Heart left ventricle (tissue), 16 donors: ENCODE measurements at regions not wholly inside any gene's neighbourhood (a gene's known extent, or its start where the extent isn't known, plus 50 kb on each side); places are given as distances from the start of the nearest gene placed in this dataset.

Experiments used
- ATAC-seq, 4 donors: fragments of 200-7000 bp; cut with Tn5 transposase; one replicate each; pipeline ENCODE4 v1.9.1; 2020 to 2022; ENCODE audit warnings: moderate library complexity in 4 of 4, mild to moderate bottlenecking in 3 of 4, moderate number of reproducible peaks in 1 of 4
- DNase-seq, 5 donors: peaks; one replicate each; pipeline ENCODE4 v3.0.0-alpha.2; 2020
- H3K27ac ChIP-seq, 12 donors: fragments of 200-600 bp; sonication (generic) in 4 of 12; one replicate each; pipeline versions ENCODE4 v1.5.0 to v1.8.0; 2016 to 2022; ENCODE audit warnings: mild to moderate bottlenecking in 2 of 12
- H3K27me3 ChIP-seq, 9 donors: fragments of 200-600 bp; sonication (generic) in 2 of 9; one replicate each; pipeline versions ENCODE4 v1.5.1 to v1.8.0; 2016 to 2022; ENCODE audit warnings: mild to moderate bottlenecking in 3 of 9
- H3K36me3 ChIP-seq, 9 donors: fragments of 200-600 bp; sonication (generic) in 2 of 9; one replicate each; pipeline versions ENCODE4 v1.5.0 to v1.8.0; 2018 to 2022; ENCODE audit warnings: mild to moderate bottlenecking in 2 of 9
- H3K4me1 ChIP-seq, 12 donors: fragments of 200-600 bp; sonication (generic) in 4 of 12; one replicate each; pipeline versions ENCODE4 v1.5.0 to v1.8.0; 2016 to 2022; ENCODE audit warnings: mild to moderate bottlenecking in 3 of 12
- H3K4me3 ChIP-seq, 12 donors: fragments of 200-600 bp; sonication (generic) in 4 of 12; one replicate each; pipeline versions ENCODE4 v1.5.0 to v1.8.0; 2017 to 2022; ENCODE audit warnings: mild to moderate bottlenecking in 9 of 12, moderate library complexity in 4 of 12
- H3K9me3 ChIP-seq, 12 donors: fragments of 200-600 bp; sonication (generic) in 4 of 12; one replicate each; pipeline versions ENCODE4 v1.5.0 to v1.8.0; 2016 to 2022; ENCODE audit warnings: mild to moderate bottlenecking in 1 of 12
- CTCF ChIP-seq, 12 donors: fragments of 200-600 bp; sonication (generic) in 4 of 12; IDR thresholded peaks; one replicate each; pipeline versions ENCODE4 v1.5.0 to v1.8.0; 2018 to 2022; ENCODE audit warnings: antibody characterized with exemption in 12 of 12, mild to moderate bottlenecking in 5 of 12
- POLR2A ChIP-seq, 2 donors: fragments of 450-650 bp; IDR thresholded peaks; one replicate each; pipeline ENCODE4 v1.6.1; 2017; ENCODE audit warnings: antibody characterized with exemption in 2 of 2, mild to moderate bottlenecking in 2 of 2, moderate library complexity in 2 of 2
- WGBS, 4 donors: extraction: QIAGEN DNeasy Blood & Tissue Kit in 2 of 4; methylation state at CpG; one replicate each; pipeline versions ENCODE4 v1.1.5 to v1.1.7; 2013 to 2018; 5-methylcytosine and 5-hydroxymethylcytosine counted together
- intact Hi-C, 10 donors: fragments of 100-400 bp; cut with DNase I; formaldehyde crosslinking; loops; one replicate each; pipeline versions ENCODE4 v1.11.1 to v1.14.2; 2022
- donor health status: ischemic (EF 13 %, LVEDD 7.1; RV severe dilation, severe dysfunction).
- donor health status: healthy with polysubstance abuse.
- donor health status: DM: no; HTN: yes; CAD: no.
- donor health status: DM: no; HTN: no; CAD: no.
- donor health status: ischemic (EF 25% LVEDD 6.9; RV normal size, moderate dysfunction).
- donor health status: ischemic (EF 25% LVEDD 5.7; RV mildly dilated, moderate dysfunction).
- donor health status: healthy.
- donor health status: DM: yes; HTN: yes; CAD: no.
- donor health status: ischemic (EF 35%, LVEDD 5.7; RV mildly dilated, moderate dysfunction).
- donor health status: nonischemic (EF 11% LVEDD 7.7; RV severe dilation, severe dysfunction).
- donor health status: DM: yes; HTN: yes; CAD: no.
- donor health status: PGD.
- donor health status: ischemic (EF 29% LVEDD 5.4; RV normal size, mild dysfunction).
- donor health status: nonischemic (EF 23%, LVEDD 6.1; RV moderate dilation, normal function).

GRCh38 chr9:90368928-90369327 is 273.7 kb downstream of the DIRAS2 start:
- DNase-seq, result no peak
- H3K9me3 ChIP-seq, result no peaks in the 10 kb centered on the region
- no peak for ATAC-seq
- no peak overlapping the region for H3K27ac ChIP-seq
- no peaks in the 10 kb centered on the region for H3K4me1 ChIP-seq
- peaks cover 0 to 13% (median 0%) of the 10 kb centered on the region in 9 donors for H3K27me3 ChIP-seq
- H3K4me3 ChIP-seq, result no peak overlapping the region
- TF ChIP-seq POLR2A (IDR thresholded peaks at IDR 0.05), result no peak
- TF ChIP-seq CTCF (IDR thresholded peaks at IDR 0.05), result no peak
- no peaks in the 10 kb centered on the region for H3K36me3 ChIP-seq
- intact Hi-C loops, result no loop called here
- WGBS, 4 donors, result 86 to 91% (median 88%) methylated on average over 3 to 4 of the region's 4 CpGs

GRCh38 chr9:90379771-90380170 is 262.9 kb downstream of the DIRAS2 start:
- Histone ChIP-seq H3K27ac (no peak overlapping the region), H3K36me3 (no peaks in the 10 kb centered on the region), H3K4me3 (no peak overlapping the region), H3K27me3 (peaks cover 0 to 6% (median 0%) of the 10 kb centered on the region in 9 donors), H3K4me1 (no peaks in the 10 kb centered on the region), H3K9me3 (no peaks in the 10 kb centered on the region)
- no peak for ATAC-seq
- TF ChIP-seq CTCF (IDR thresholded peaks at IDR 0.05), result no peak
- no peak for TF ChIP-seq POLR2A (IDR thresholded peaks at IDR 0.05)
- intact Hi-C loops, result no loop called here
- DNase-seq, result no peak
- WGBS, 4 donors, result 77 to 85% (median 80%) methylated on average over 5 of the region's 5 CpGs

GRCh38 chr9:90385146-90385545 is 257.5 kb downstream of the DIRAS2 start:
- no peak for ATAC-seq
- H3K4me1 ChIP-seq, result no peaks in the 10 kb centered on the region
- H3K36me3 ChIP-seq, result no peaks in the 10 kb centered on the region
- no peak overlapping the region for H3K4me3 ChIP-seq
- peaks cover 0 to 6% (median 0%) of the 10 kb centered on the region in 9 donors for H3K27me3 ChIP-seq
- no peak for TF ChIP-seq CTCF (IDR thresholded peaks at IDR 0.05)
- no peak for TF ChIP-seq POLR2A (IDR thresholded peaks at IDR 0.05)
- intact Hi-C loops, result no loop called here
- H3K9me3 ChIP-seq, result no peaks in the 10 kb centered on the region
- DNase-seq, result no peak
- 26 to 39% (median 34%) methylated on average over 6 of the region's 6 CpGs for WGBS, 4 donors
- no peak overlapping the region for H3K27ac ChIP-seq

GRCh38 chr9:90393365-90394152 is 249.1 kb downstream of the DIRAS2 start:
- intact Hi-C loops, result no loop called here
- Histone ChIP-seq H3K4me3 (no peak overlapping the region), H3K36me3 (no peaks in the 10 kb centered on the region), H3K4me1 (no peaks in the 10 kb centered on the region), H3K27ac (no peak overlapping the region), H3K27me3 (peaks cover 0 to 12% (median 0%) of the 10 kb centered on the region in 9 donors), H3K9me3 (no peaks in the 10 kb centered on the region)
- no peak for TF ChIP-seq POLR2A (IDR thresholded peaks at IDR 0.05)
- TF ChIP-seq CTCF (IDR thresholded peaks at IDR 0.05), result no peak
- DNase-seq (no peak), ATAC-seq (no peak)
- 92 to 95% (median 93%) methylated on average over 8 of the region's 8 CpGs for WGBS, 4 donors
